ENCODE measurements at regions not wholly inside any gene's neighbourhood (a gene's known extent, or its start where the extent isn't known, plus 50 kb on each side); places are given as distances from the start of the nearest gene placed in this dataset.

- no peak for ATAC-seq (ENCODE audit: low FRiP score)
- TF ChIP-seq, protein P1, sequence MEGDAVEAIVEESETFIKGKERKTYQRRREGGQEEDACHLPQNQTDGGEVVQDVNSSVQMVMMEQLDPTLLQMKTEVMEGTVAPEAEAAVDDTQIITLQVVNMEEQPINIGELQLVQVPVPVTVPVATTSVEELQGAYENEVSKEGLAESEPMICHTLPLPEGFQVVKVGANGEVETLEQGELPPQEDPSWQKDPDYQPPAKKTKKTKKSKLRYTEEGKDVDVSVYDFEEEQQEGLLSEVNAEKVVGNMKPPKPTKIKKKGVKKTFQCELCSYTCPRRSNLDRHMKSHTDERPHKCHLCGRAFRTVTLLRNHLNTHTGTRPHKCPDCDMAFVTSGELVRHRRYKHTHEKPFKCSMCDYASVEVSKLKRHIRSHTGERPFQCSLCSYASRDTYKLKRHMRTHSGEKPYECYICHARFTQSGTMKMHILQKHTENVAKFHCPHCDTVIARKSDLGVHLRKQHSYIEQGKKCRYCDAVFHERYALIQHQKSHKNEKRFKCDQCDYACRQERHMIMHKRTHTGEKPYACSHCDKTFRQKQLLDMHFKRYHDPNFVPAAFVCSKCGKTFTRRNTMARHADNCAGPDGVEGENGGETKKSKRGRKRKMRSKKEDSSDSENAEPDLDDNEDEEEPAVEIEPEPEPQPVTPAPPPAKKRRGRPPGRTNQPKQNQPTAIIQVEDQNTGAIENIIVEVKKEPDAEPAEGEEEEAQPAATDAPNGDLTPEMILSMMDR (IDR thresholded peaks at IDR 0.05), result no peak
- DNase-seq (ENCODE audit: low spot score), result no peak
Measured at GRCh38 chr3:34973586-34973985, 665.7 kb upstream of the ARPP21 start.

DNA sequence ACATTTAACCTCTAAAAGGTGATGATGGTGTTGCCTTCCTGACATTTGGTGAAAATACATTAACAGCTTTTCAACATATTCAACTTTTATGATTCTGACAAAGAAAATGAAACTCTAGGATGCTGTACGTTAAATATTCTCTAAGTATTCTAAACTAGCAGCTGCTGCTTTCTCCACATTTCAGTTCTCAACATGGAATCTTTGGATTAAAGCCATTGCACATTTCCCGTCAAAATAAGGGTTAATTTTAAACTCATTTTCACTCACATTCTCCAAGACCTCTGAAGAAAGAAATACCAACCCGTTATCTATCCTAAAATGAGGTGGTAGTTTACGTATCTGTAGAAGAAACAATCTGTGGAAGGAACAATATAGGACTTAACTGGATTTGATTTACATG lies 655.7 kb upstream of the ARPP21 start:
- TF ChIP-seq, protein P1 (IDR thresholded peaks at IDR 0.05), result no peak
- DNase-seq (ENCODE audit: low spot score) (no peak), ATAC-seq (ENCODE audit: low FRiP score) (no peak)

- DNase-seq (ENCODE audit: low spot score) (no peak), ATAC-seq (ENCODE audit: low FRiP score) (no peak)
- TF ChIP-seq, protein P1 (IDR thresholded peaks at IDR 0.05), result no peak
Measured at GRCh38 chr3:34988296-34988695, 651.0 kb upstream of the ARPP21 start.

- ATAC-seq (ENCODE audit: low FRiP score) (no peak), DNase-seq (ENCODE audit: low spot score) (no peak)
- TF ChIP-seq, protein P1 (IDR thresholded peaks at IDR 0.05), result no peak
Measured at GRCh38 chr3:34995796-34996430, 643.4 kb upstream of the ARPP21 start.

DNA sequence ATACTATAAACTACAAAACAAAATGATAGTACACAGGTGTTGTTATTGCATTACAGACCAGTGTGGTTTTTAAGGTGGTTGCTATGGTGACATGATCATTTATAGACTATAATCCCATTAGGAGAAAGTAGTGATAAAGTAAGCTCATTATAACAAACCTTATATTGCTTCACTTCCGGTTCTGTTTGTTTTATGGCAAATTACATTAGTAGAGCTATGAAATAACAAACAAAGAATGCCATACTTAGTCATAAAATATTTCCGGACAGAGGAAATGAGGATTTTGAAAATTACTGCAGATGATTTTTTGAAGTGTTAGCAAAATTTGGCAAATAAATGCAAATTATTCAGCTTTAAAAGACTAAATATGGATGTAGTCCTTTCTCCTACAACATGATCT lies 640.4 kb upstream of the ARPP21 start:
- TF ChIP-seq, protein P1 (IDR thresholded peaks at IDR 0.05), result no peak
- DNase-seq (ENCODE audit: low spot score) (no peak), ATAC-seq (ENCODE audit: low FRiP score) (no peak)

- TF ChIP-seq, protein P1 (IDR thresholded peaks at IDR 0.05), result no peak
- ATAC-seq (ENCODE audit: low FRiP score) (no peak), DNase-seq (ENCODE audit: low spot score) (no peak)
Measured at GRCh38 chr3:35012214-35012613, 627.1 kb upstream of the ARPP21 start.

- DNase-seq (ENCODE audit: low spot score) (no peak), ATAC-seq (ENCODE audit: low FRiP score) (no peak)
- TF ChIP-seq, protein P1 (IDR thresholded peaks at IDR 0.05), result no peak
Measured at GRCh38 chr3:35028157-35028556, 611.2 kb upstream of the ARPP21 start.

Data from omental fat pad (tissue), 3 donors.